GM10847 (cell line): ENCODE measurements at regions not wholly inside any gene's neighbourhood (a gene's known extent, or its start where the extent isn't known, plus 50 kb on each side); places are given as distances from the start of the nearest gene placed in this dataset.

Source experiments
- POLR2A ChIP-seq: IDR thresholded peaks from 2 replicates; pipeline ENCODE4 v1.6.1; 2011; ENCODE audit not compliant: insufficient read length; ENCODE audit errors: extremely low read depth

GRCh38 chr11:67820081-67820480 lies 145.7 kb upstream of the ALDH3B2 start:
- no peak for TF ChIP-seq POLR2A

GRCh38 chr11:67805253-67806126 lies 131.1 kb upstream of the ALDH3B2 start:
- peak; percentile 38 for TF ChIP-seq POLR2A

- TF ChIP-seq POLR2A = no peak
These were observed 121.3 kb upstream of the ALDH3B2 start for GRCh38 chr11:67795746-67796145.

- no peak for TF ChIP-seq POLR2A
These were observed 105.6 kb upstream of the ALDH3B2 start for GRCh38 chr11:67780056-67780455.

- no peak for TF ChIP-seq POLR2A
These were observed 102.6 kb upstream of the ALDH3B2 start for GRCh38 chr11:67776852-67777520.

GRCh38 chr11:67745181-67745726 lies 70.8 kb upstream of the ALDH3B2 start:
- TF ChIP-seq POLR2A = no peak

- no peak for TF ChIP-seq POLR2A
These were observed 57.8 kb upstream of the ALDH3B2 start for GRCh38 chr11:67732045-67732787.

- TF ChIP-seq POLR2A = no peak
These were observed 57.2 kb upstream of the ALDH3B2 start for GRCh38 chr11:67731583-67731982.
